GM23338 (cell line): ENCODE measurements at regions not wholly inside any gene's neighbourhood (a gene's known extent, or its start where the extent isn't known, plus 50 kb on each side); places are given as distances from the start of the nearest gene placed in this dataset.

Source experiments
- ETS1 ChIP-seq: IDR thresholded peaks from 2 replicates; pipeline ENCODE4 v1.6.1; 2016; ENCODE audit warnings: antibody characterized with exemption
- JUNB ChIP-seq: IDR thresholded peaks from one replicate; pipeline ENCODE4 v1.6.1; 2016; ENCODE audit warnings: antibody characterized with exemption; ENCODE audit not compliant: unreplicated experiment
- NANOG ChIP-seq: IDR thresholded peaks from 2 replicates; pipeline ENCODE4 v1.6.1; 2016; ENCODE audit warnings: antibody characterized with exemption, borderline replicate concordance
- POLR2AphosphoS5 ChIP-seq: IDR thresholded peaks from 2 replicates; pipeline ENCODE4 v1.6.1; 2016; ENCODE audit warnings: antibody characterized with exemption, low read depth
- REST ChIP-seq: IDR thresholded peaks from one replicate; pipeline ENCODE4 v1.6.1; 2018; ENCODE audit warnings: antibody characterized with exemption; ENCODE audit not compliant: unreplicated experiment
- STAT1 ChIP-seq: IDR thresholded peaks from one replicate; pipeline ENCODE4 v1.6.1; 2016; ENCODE audit warnings: antibody characterized with exemption; ENCODE audit not compliant: unreplicated experiment
- ZNF462 ChIP-seq: fragments of 250-450 bp; sonication (Bioruptor Pico); IDR thresholded peaks from 2 replicates; pipeline ENCODE4 v1.5.0; 2020; ENCODE audit warnings: mild to moderate bottlenecking, moderate library complexity

- no peak for TF ChIP-seq REST
- no peak for TF ChIP-seq ETS1
- no peak for TF ChIP-seq JUNB
- no peak for TF ChIP-seq STAT1
- no peak for TF ChIP-seq ZNF462 (CRISPR knock-in tag)
- TF ChIP-seq NANOG = no peak
- TF ChIP-seq POLR2AphosphoS5 = no peak
Observed at GRCh38 chr11:91755951-91756707, 468.5 kb upstream of the FAT3 start (continued).
